ENCODE measurements at regions not wholly inside any gene's neighbourhood (a gene's known extent, or its start where the extent isn't known, plus 50 kb on each side); places are given as distances from the start of the nearest gene placed in this dataset.

GRCh38 chr3:28917895-28918475 is 362.9 kb upstream of the RBMS3 start:
- TF ChIP-seq NFIC (IDR thresholded peaks at IDR 0.05): no peak
- no peak for TF ChIP-seq USF1 (IDR thresholded peaks at IDR 0.05)
- no peak for TF ChIP-seq CEBPB (IDR thresholded peaks at IDR 0.05)
- no peak for TF ChIP-seq TCF12 (IDR thresholded peaks at IDR 0.05; ENCODE audit: low read depth)

- TF ChIP-seq CREB1 (IDR thresholded peaks at IDR 0.05; ENCODE audit: low read depth) (no peak), NFIC (IDR thresholded peaks at IDR 0.05) (no peak), USF1 (IDR thresholded peaks at IDR 0.05) (no peak), TCF12 (IDR thresholded peaks at IDR 0.05; ENCODE audit: low read depth) (no peak), YY1 (IDR thresholded peaks at IDR 0.05; ENCODE audit: low read depth) (no peak), FOXM1 (IDR thresholded peaks at IDR 0.05; ENCODE audit: borderline replicate concordance, low read depth) (no peak), MAX (IDR thresholded peaks at IDR 0.05) (no peak), CEBPB (IDR thresholded peaks at IDR 0.05) (no peak)
These were observed 358.5 kb upstream of the RBMS3 start for GRCh38 chr3:28922376-28922775.

- TF ChIP-seq TEAD4 (IDR thresholded peaks at IDR 0.05): no peak
- no peak for TF ChIP-seq NFIC (IDR thresholded peaks at IDR 0.05)
- no peak for TF ChIP-seq TAF1 (IDR thresholded peaks at IDR 0.05; ENCODE audit: low read depth)
- no peak for TF ChIP-seq EGR1 (IDR thresholded peaks at IDR 0.05)
- TF ChIP-seq USF1 (IDR thresholded peaks at IDR 0.05): no peak
- TF ChIP-seq TCF12 (IDR thresholded peaks at IDR 0.05; ENCODE audit: low read depth): no peak
- no peak for TF ChIP-seq REST (IDR thresholded peaks at IDR 0.05; ENCODE audit: low read depth)
- no peak for TF ChIP-seq MAX (IDR thresholded peaks at IDR 0.05)
- no peak for TF ChIP-seq FOXM1 (IDR thresholded peaks at IDR 0.05; ENCODE audit: borderline replicate concordance, low read depth)
- no peak for TF ChIP-seq CEBPB (IDR thresholded peaks at IDR 0.05)
- TF ChIP-seq RAD21 (IDR thresholded peaks at IDR 0.05; ENCODE audit: low read depth): no peak
These were observed 356.9 kb upstream of the RBMS3 start for GRCh38 chr3:28923994-28924393.

GRCh38 chr3:28924744-28925360 is 356.0 kb upstream of the RBMS3 start:
- TF ChIP-seq TCF12 (IDR thresholded peaks at IDR 0.05; ENCODE audit: low read depth) (no peak), ZBTB7A (IDR thresholded peaks at IDR 0.05; ENCODE audit: low read depth) (no peak), MAX (IDR thresholded peaks at IDR 0.05) (no peak), USF1 (IDR thresholded peaks at IDR 0.05) (no peak), NFIC (IDR thresholded peaks at IDR 0.05) (no peak), REST (IDR thresholded peaks at IDR 0.05; ENCODE audit: low read depth) (no peak)

- TF ChIP-seq REST (IDR thresholded peaks at IDR 0.05; ENCODE audit: low read depth) (no peak), EP300 (IDR thresholded peaks at IDR 0.05; ENCODE audit: borderline replicate concordance) (no peak), USF1 (IDR thresholded peaks at IDR 0.05) (no peak), NFIC (IDR thresholded peaks at IDR 0.05) (no peak), CREB1 (IDR thresholded peaks at IDR 0.05; ENCODE audit: low read depth) (no peak)
These were observed 347.5 kb upstream of the RBMS3 start for GRCh38 chr3:28933337-28933736.
